GM23248 (cell line): ENCODE measurements at regions not wholly inside any gene's neighbourhood (a gene's known extent, or its start where the extent isn't known, plus 50 kb on each side); places are given as distances from the start of the nearest gene placed in this dataset.

Source experiments
- EZH2 ChIP-seq: fragments of 200-600 bp; sonication (generic); IDR thresholded peaks from 2 replicates; pipeline ENCODE4 v1.6.1; 2018; ENCODE audit warnings: antibody characterized with exemption, mild to moderate bottlenecking; ENCODE audit not compliant: insufficient read depth, poor library complexity, severe bottlenecking
- EZH2phosphoT487 ChIP-seq: fragments of 200-600 bp; sonication (generic); IDR thresholded peaks from 2 replicates; pipeline ENCODE4 v1.6.1; 2018; ENCODE audit warnings: antibody characterized with exemption, moderate library complexity, mild to moderate bottlenecking, low read depth; ENCODE audit not compliant: insufficient read depth

DNA sequence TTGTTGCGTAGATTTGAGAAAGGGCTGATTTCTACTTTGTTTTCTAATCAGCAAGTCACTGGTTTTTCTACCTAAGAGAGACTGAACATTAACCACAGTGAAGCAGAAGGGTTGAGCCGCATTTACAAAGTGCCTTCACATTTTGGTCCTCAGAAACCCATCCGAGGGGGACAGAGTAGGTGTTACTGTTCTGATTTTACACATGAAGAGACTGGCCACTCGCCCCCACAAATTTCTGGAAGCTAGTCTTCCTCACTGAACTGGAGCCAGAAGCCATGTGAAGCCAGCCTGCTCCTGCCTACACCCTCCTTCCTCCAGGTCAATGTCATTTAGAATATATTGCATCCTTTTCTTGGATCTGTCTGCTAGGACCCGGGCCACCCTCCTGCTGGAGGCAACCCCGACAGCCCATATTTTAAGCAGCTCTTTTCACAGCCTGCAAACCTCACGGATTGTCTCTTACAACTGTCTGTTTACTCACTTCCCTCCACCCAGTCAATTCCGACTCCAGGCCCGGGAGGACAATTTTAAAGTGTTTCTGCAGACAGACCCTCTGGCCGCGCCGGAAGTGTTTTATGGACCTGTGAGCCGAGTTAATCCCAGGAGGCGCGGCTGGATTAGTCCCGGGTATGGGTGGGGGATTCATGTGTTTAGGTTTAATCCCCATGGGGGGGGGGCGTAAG, 73.2 kb upstream of the BCOR start:
- no peak for TF ChIP-seq EZH2
- TF ChIP-seq EZH2phosphoT487 = no peak
